Tibial nerve (tissue), 3 donors: ENCODE measurements at regions not wholly inside any gene's neighbourhood (a gene's known extent, or its start where the extent isn't known, plus 50 kb on each side); places are given as distances from the start of the nearest gene placed in this dataset.

ENCODE experiments used
- POLR2A ChIP-seq, 2 donors: fragments of 450-650 bp; IDR thresholded peaks; one replicate each; pipeline ENCODE4 v1.6.1; 2017; ENCODE audit warnings: antibody characterized with exemption in 2 of 2, mild to moderate bottlenecking in 2 of 2, moderate library complexity in 2 of 2
- TF ChIP-seq, protein P1 (sequence below), 5 experiments: fragments of 200-600 bp in 3 of 5; fragments of 450-650 bp in 2 of 5; sonication (generic) in 3 of 5; IDR thresholded peaks; one replicate each; pipeline ENCODE4 v1.5.1; 2016 to 2019; ENCODE audit warnings: antibody characterized with exemption in 5 of 5, mild to moderate bottlenecking in 3 of 5, moderate library complexity in 2 of 5

DNA sequence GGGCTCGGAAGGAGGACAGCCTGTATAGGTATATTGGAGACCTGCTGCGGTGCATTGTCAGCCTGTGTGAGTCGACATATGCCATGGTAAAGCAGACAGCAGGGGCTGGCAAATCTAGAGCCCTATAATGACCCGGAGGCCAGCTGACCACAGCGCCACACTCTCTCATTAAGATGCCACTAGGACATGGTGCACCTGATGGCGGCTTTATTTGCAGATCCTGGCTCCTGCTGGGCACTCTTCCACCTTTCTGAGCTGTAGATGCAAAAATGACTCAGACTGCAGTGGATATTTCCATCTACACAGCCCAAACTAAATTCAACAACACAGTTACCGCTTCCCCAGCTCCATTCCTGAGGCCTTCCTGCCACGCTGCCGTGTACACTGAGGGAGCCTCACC, 389.9 kb downstream of the TNS1 start:
- TF ChIP-seq POLR2A (IDR thresholded peaks at IDR 0.05): no peak
- TF ChIP-seq, protein P1, sequence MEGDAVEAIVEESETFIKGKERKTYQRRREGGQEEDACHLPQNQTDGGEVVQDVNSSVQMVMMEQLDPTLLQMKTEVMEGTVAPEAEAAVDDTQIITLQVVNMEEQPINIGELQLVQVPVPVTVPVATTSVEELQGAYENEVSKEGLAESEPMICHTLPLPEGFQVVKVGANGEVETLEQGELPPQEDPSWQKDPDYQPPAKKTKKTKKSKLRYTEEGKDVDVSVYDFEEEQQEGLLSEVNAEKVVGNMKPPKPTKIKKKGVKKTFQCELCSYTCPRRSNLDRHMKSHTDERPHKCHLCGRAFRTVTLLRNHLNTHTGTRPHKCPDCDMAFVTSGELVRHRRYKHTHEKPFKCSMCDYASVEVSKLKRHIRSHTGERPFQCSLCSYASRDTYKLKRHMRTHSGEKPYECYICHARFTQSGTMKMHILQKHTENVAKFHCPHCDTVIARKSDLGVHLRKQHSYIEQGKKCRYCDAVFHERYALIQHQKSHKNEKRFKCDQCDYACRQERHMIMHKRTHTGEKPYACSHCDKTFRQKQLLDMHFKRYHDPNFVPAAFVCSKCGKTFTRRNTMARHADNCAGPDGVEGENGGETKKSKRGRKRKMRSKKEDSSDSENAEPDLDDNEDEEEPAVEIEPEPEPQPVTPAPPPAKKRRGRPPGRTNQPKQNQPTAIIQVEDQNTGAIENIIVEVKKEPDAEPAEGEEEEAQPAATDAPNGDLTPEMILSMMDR (IDR thresholded peaks at IDR 0.05): no peak
